Keratinocyte (primary cell): ENCODE measurements at regions not wholly inside any gene's neighbourhood (a gene's known extent, or its start where the extent isn't known, plus 50 kb on each side); places are given as distances from the start of the nearest gene placed in this dataset.

Experiments used
- DNase-seq: peaks from one replicate; pipeline ENCODE4 v3.0.0-alpha.2; 2011; ENCODE audit warnings: low read depth, missing footprints, low spot score
- FAIRE-seq: peaks from 2 replicates; lab custom pipeline; 2011; peaks lifted over from hg19 to GRCh38; lab: Jason Lieb, UNC
- H2AFZ ChIP-seq: 2 replicates; pipeline ENCODE4 v1.6.0; 2012; ENCODE audit warnings: low read length, control low read depth, inconsistent platforms; ENCODE audit not compliant: control insufficient read depth
- H3K27ac ChIP-seq: 2 replicates; pipeline ENCODE4 v1.5.1; 2011; ENCODE audit warnings: low read length; ENCODE audit not compliant: control insufficient read depth, insufficient read depth
- H3K27me3 ChIP-seq: 3 replicates; pipeline ENCODE4 v1.6.0; 2011; ENCODE audit warnings: low read length; ENCODE audit not compliant: control insufficient read depth, insufficient read depth; ENCODE audit errors: extremely low read depth
- H3K36me3 ChIP-seq, 2 experiments: 2 replicates in 1 of 2; 3 replicates in 1 of 2; pipeline ENCODE4 v1.5.1; 2011; ENCODE audit warnings: low read length in 2 of 2, mild to moderate bottlenecking in 1 of 2; ENCODE audit not compliant: control insufficient read depth in 2 of 2, insufficient read depth in 2 of 2; ENCODE audit errors: extremely low read depth in 1 of 2
- H3K4me1 ChIP-seq: 3 replicates; pipeline ENCODE4 v1.5.1; 2011; ENCODE audit warnings: low read length; ENCODE audit not compliant: control insufficient read depth, insufficient read depth; ENCODE audit errors: extremely low read depth
- H3K4me2 ChIP-seq: 3 replicates; pipeline ENCODE4 v1.6.0; 2011; ENCODE audit warnings: low read depth, low read length; ENCODE audit not compliant: control insufficient read depth, insufficient read depth; ENCODE audit errors: extremely low read depth
- H3K4me3 ChIP-seq, 3 experiments: fragments of 200-600 bp in 1 of 3; sonication (generic) in 1 of 3; 2 replicates in 2 of 3; 3 replicates in 1 of 3; pipeline ENCODE4 v1.5.1; 2011 to 2016; ENCODE audit warnings: low read length in 3 of 3, mild to moderate bottlenecking in 3 of 3, control low read depth in 2 of 3, inconsistent platforms in 1 of 3, low read depth in 1 of 3, mixed read lengths in 1 of 3, mixed run types in 1 of 3, moderate library complexity in 1 of 3; ENCODE audit not compliant: control insufficient read depth in 2 of 3, insufficient read depth in 2 of 3; ENCODE audit errors: extremely low read depth in 1 of 3
- H3K79me2 ChIP-seq: 2 replicates; pipeline ENCODE4 v1.6.0; 2012; ENCODE audit warnings: low read length; ENCODE audit not compliant: control insufficient read depth, insufficient read depth
- H3K9ac ChIP-seq: 3 replicates; pipeline ENCODE4 v1.6.0; 2011; ENCODE audit warnings: low read length; ENCODE audit not compliant: control insufficient read depth, insufficient read depth; ENCODE audit errors: extremely low read depth
- H3K9me1 ChIP-seq: 3 replicates; pipeline ENCODE4 v1.6.0; 2011; ENCODE audit warnings: low read length; ENCODE audit not compliant: control insufficient read depth, insufficient read depth; ENCODE audit errors: extremely low read depth
- H3K9me3 ChIP-seq: 2 replicates; pipeline ENCODE4 v1.5.1; 2012; ENCODE audit warnings: low read depth, low read length; ENCODE audit not compliant: control insufficient read depth
- H4K20me1 ChIP-seq: 3 replicates; pipeline ENCODE4 v1.6.0; 2011; ENCODE audit warnings: low read length; ENCODE audit not compliant: control insufficient read depth, insufficient read depth; ENCODE audit errors: extremely low read depth
- EZH2 ChIP-seq: IDR thresholded peaks from one replicate; pipeline ENCODE4 v1.6.1; 2012; ENCODE audit warnings: inconsistent platforms, mild to moderate bottlenecking, low read length, moderate library complexity
- dilution Hi-C: fragments of 300-500 bp; cut with MboI; formaldehyde crosslinking; loops from one replicate; pipeline ENCODE4 v1.7.0; 2020; ENCODE audit warnings: low sequenced_read_pairs; ENCODE audit not compliant: extremely low pct_ligation_motif_present
- TF ChIP-seq, protein P1 (sequence below), 3 experiments: IDR thresholded peaks in 1 of 3; conservative IDR thresholded peaks in 1 of 3; optimal IDR thresholded peaks in 1 of 3; 2 replicates in 2 of 3; 3 replicates in 1 of 3; pipeline versions ENCODE3 to v1.5.1; 2011; ENCODE audit warnings: low read length in 3 of 3, mild to moderate bottlenecking in 3 of 3, moderate library complexity in 2 of 3, control low read depth in 1 of 3, inconsistent platforms in 1 of 3; ENCODE audit not compliant: insufficient read depth in 2 of 3; ENCODE audit errors: extremely low read depth in 1 of 3

- no peaks in the 10 kb centered on the region for H3K9me1 ChIP-seq
- FAIRE-seq (no peak), DNase-seq (no peak)
- no peak overlapping the region for H2AFZ ChIP-seq
- H3K4me2 ChIP-seq, result no peak overlapping the region
- H3K27me3 ChIP-seq, result no peaks in the 10 kb centered on the region
- no peak overlapping the region for H3K9ac ChIP-seq
- no peaks in the 10 kb centered on the region for H3K36me3 ChIP-seq
- H3K4me1 ChIP-seq, result no peaks in the 10 kb centered on the region
- dilution Hi-C loops, result no loop called here
- H4K20me1 ChIP-seq, result no peaks in the 10 kb centered on the region
- H3K4me3 ChIP-seq, result no peak overlapping the region
- no peak for TF ChIP-seq EZH2
- TF ChIP-seq, protein P1, sequence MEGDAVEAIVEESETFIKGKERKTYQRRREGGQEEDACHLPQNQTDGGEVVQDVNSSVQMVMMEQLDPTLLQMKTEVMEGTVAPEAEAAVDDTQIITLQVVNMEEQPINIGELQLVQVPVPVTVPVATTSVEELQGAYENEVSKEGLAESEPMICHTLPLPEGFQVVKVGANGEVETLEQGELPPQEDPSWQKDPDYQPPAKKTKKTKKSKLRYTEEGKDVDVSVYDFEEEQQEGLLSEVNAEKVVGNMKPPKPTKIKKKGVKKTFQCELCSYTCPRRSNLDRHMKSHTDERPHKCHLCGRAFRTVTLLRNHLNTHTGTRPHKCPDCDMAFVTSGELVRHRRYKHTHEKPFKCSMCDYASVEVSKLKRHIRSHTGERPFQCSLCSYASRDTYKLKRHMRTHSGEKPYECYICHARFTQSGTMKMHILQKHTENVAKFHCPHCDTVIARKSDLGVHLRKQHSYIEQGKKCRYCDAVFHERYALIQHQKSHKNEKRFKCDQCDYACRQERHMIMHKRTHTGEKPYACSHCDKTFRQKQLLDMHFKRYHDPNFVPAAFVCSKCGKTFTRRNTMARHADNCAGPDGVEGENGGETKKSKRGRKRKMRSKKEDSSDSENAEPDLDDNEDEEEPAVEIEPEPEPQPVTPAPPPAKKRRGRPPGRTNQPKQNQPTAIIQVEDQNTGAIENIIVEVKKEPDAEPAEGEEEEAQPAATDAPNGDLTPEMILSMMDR (optimal IDR thresholded peaks at IDR 0.05 in 1 of 3, IDR thresholded peaks at IDR 0.05 in 1 of 3, conservative IDR thresholded peaks at IDR 0.05 in 1 of 3; ENCODE audit: extremely low read depth in 1 of 3, insufficient read depth in 2 of 3, low read length in 3 of 3), result no peak
- no peak overlapping the region for H3K27ac ChIP-seq
- no peaks in the 10 kb centered on the region for H3K79me2 ChIP-seq
- no peaks in the 10 kb centered on the region for H3K9me3 ChIP-seq
These were observed 261.9 kb upstream of the SUCLG2 start for GRCh38 chr3:67916353-67916752.

GRCh38 chr3:67907735-67908134, 253.3 kb upstream of the SUCLG2 start:
- Histone ChIP-seq H3K27ac (no peak overlapping the region), H3K36me3 (no peaks in the 10 kb centered on the region), H3K9me1 (no peaks in the 10 kb centered on the region), H3K4me2 (no peak overlapping the region), H3K4me1 (no peaks in the 10 kb centered on the region), H2AFZ (no peak overlapping the region), H3K27me3 (no peaks in the 10 kb centered on the region), H3K9ac (no peak overlapping the region), H4K20me1 (no peaks in the 10 kb centered on the region), H3K79me2 (no peaks in the 10 kb centered on the region), H3K9me3 (no peaks in the 10 kb centered on the region), H3K4me3 (no peak overlapping the region)
- no peak for TF ChIP-seq EZH2
- FAIRE-seq, result no peak
- dilution Hi-C loops, result no loop called here
- DNase-seq, result no peak

GRCh38 chr3:67906261-67906660, 251.8 kb upstream of the SUCLG2 start:
- Histone ChIP-seq H2AFZ (no peak overlapping the region), H3K9me1 (no peaks in the 10 kb centered on the region), H3K4me1 (no peaks in the 10 kb centered on the region), H3K27me3 (no peaks in the 10 kb centered on the region), H4K20me1 (no peaks in the 10 kb centered on the region), H3K27ac (no peak overlapping the region), H3K4me2 (no peak overlapping the region), H3K9me3 (no peaks in the 10 kb centered on the region), H3K79me2 (no peaks in the 10 kb centered on the region), H3K9ac (no peak overlapping the region), H3K36me3 (no peaks in the 10 kb centered on the region), H3K4me3 (no peak overlapping the region)
- FAIRE-seq, result no peak
- dilution Hi-C loops, result no loop called here
- TF ChIP-seq EZH2, result no peak
- TF ChIP-seq, protein P1 (optimal IDR thresholded peaks at IDR 0.05 in 1 of 3, IDR thresholded peaks at IDR 0.05 in 1 of 3, conservative IDR thresholded peaks at IDR 0.05 in 1 of 3; ENCODE audit: extremely low read depth in 1 of 3, insufficient read depth in 2 of 3, low read length in 3 of 3), result no peak
- no peak for DNase-seq
